ENCODE measurements at regions not wholly inside any gene's neighbourhood (a gene's known extent, or its start where the extent isn't known, plus 50 kb on each side); places are given as distances from the start of the nearest gene placed in this dataset.
A peak's percentile ranks its signal among the peaks of the same experiment; 100 is the strongest.
"Not testable (repeated sequence)": the region's sequence is repeated elsewhere in the genome, so short reads cannot be mapped to it uniquely, and the experiment has no call there.

GRCh38 chr4:9604893-9605190, 160.6 kb downstream of the DEFB131A start:
- H3K36me3 Mint-ChIP-seq; H3K27me3 Mint-ChIP-seq; H3K9me3 Mint-ChIP-seq; ATAC-seq (ENCODE audit: low read depth in 2 of 2); H3K9me3 ChIP-seq (ENCODE audit: control insufficient read depth in 2 of 2, low read length in 2 of 2); H3K36me3 ChIP-seq (ENCODE audit: control insufficient read depth, insufficient read depth, low read length); H3K27me3 ChIP-seq (ENCODE audit: control insufficient read depth, insufficient read depth, low read length): not testable (repeated sequence)
- Histone ChIP-seq H3K4me1 (ENCODE audit: control insufficient read depth, insufficient read depth, low read length, poor library complexity, severe bottlenecking) (peaks cover 16% of the 10 kb centered on the region), H3K27ac (ENCODE audit: insufficient read depth, low read length, poor library complexity, severe bottlenecking) (peak overlapping the region; percentile 72), H3K4me3 (ENCODE audit: low read depth, low read length) (peak overlapping the region; percentile 85)
- Mint-ChIP-seq H3K4me1 (peaks cover 13 to 55% (median 38%) of the 10 kb centered on the region in 4 donors), H3K4me3 (peak overlapping the region; percentile 89 to 99 (median 93)), H3K27ac (peak overlapping the region; percentile 95 to 99 (median 96))
- DNase-seq: peak in 2 of 3 donors; percentile 22 to 27

DNA sequence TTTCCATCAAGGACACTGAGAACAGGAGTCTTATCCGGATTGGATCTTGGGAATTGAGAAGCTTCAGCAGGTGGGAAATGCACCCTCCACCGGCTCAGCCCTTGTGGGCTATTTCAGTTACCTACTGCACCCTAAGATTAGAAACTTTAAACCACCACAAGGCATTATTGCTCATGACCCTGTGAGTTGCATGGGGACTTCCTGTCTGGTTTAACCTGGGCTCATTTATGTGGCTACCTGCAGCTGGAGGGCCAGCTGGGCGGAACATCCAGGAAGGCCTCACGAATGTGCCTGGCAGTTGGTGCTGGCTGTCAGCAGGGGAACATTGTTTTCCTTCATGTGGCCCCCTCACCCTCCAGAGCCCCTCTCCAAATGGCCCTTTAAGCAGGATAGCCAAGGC, 164.1 kb downstream of the DEFB131A start:
- Histone ChIP-seq H3K9me3 (ENCODE audit: control insufficient read depth in 2 of 2, low read length in 2 of 2) (no peaks in the 10 kb centered on the region), H3K36me3 (ENCODE audit: control insufficient read depth, insufficient read depth, low read length) (no peaks in the 10 kb centered on the region), H3K4me1 (ENCODE audit: control insufficient read depth, insufficient read depth, low read length, poor library complexity, severe bottlenecking) (peaks cover 16% of the 10 kb centered on the region), H3K27me3 (ENCODE audit: control insufficient read depth, insufficient read depth, low read length) (no peaks in the 10 kb centered on the region), H3K4me3 (ENCODE audit: low read depth, low read length) (no peak overlapping the region), H3K27ac (ENCODE audit: insufficient read depth, low read length, poor library complexity, severe bottlenecking) (no peak overlapping the region)
- peaks cover 7 to 35% (median 24%) of the 10 kb centered on the region in 4 donors for H3K4me1 Mint-ChIP-seq
- DNase-seq: peak in 1 of 3 donors; percentile 8
- no peak overlapping the region for H3K4me3 Mint-ChIP-seq
- H3K36me3 Mint-ChIP-seq: no peaks in the 10 kb centered on the region
- H3K27me3 Mint-ChIP-seq: no peaks in the 10 kb centered on the region
- peak overlapping the region in 1 of 3 donors; percentile 31 for H3K27ac Mint-ChIP-seq
- H3K9me3 Mint-ChIP-seq: peaks cover 0 to 2% (median 0%) of the 10 kb centered on the region in 7 donors
- no peak for ATAC-seq (ENCODE audit: low read depth in 2 of 2)

DNA sequence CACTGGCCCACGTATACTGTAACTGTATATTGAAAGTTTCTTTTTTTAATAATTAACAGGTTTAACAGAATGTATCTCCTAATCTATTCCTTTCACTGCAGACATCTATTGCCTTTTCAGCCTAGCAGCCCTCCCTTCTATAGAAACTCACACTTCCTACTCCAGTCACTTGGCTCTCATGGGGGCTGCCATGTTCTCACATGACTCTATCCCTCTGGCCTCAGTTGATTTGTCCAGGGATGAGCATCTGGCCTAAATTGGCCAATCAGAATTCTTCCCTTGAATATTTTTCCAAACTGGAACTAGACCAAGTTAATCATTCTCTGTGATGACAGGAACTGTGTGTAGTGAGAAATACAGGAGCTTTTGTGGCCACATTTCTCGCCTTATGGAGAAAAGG, 166.1 kb downstream of the DEFB131A start:
- not testable (repeated sequence) for H3K4me3 Mint-ChIP-seq; H3K27ac Mint-ChIP-seq; H3K27me3 Mint-ChIP-seq; H3K36me3 ChIP-seq (ENCODE audit: control insufficient read depth, insufficient read depth, low read length); H3K4me3 ChIP-seq (ENCODE audit: low read depth, low read length); H3K27ac ChIP-seq (ENCODE audit: insufficient read depth, low read length, poor library complexity, severe bottlenecking); H3K4me1 ChIP-seq (ENCODE audit: control insufficient read depth, insufficient read depth, low read length, poor library complexity, severe bottlenecking); DNase-seq; ATAC-seq (ENCODE audit: low read depth in 2 of 2); H3K9me3 Mint-ChIP-seq; H3K9me3 ChIP-seq (ENCODE audit: control insufficient read depth in 2 of 2, low read length in 2 of 2); H3K36me3 Mint-ChIP-seq; H3K27me3 ChIP-seq (ENCODE audit: control insufficient read depth, insufficient read depth, low read length)
- H3K4me1 Mint-ChIP-seq: peaks cover 4 to 20% (median 10%) of the 10 kb centered on the region in 4 donors

- H3K27ac ChIP-seq (ENCODE audit: insufficient read depth, low read length, poor library complexity, severe bottlenecking): no peak overlapping the region
- Mint-ChIP-seq H3K9me3 (peaks cover 0 to 2% (median 0%) of the 10 kb centered on the region in 7 donors), H3K36me3 (no peaks in the 10 kb centered on the region), H3K27ac (peak overlapping the region in 1 of 3 donors; percentile 58), H3K4me1 (peaks cover 0 to 12% (median 3%) of the 10 kb centered on the region in 4 donors), H3K4me3 (no peak overlapping the region), H3K27me3 (no peaks in the 10 kb centered on the region)
- no peaks in the 10 kb centered on the region for H3K36me3 ChIP-seq (ENCODE audit: control insufficient read depth, insufficient read depth, low read length)
- DNase-seq: no peak
- ATAC-seq (ENCODE audit: low read depth in 2 of 2): no peak
- no peaks in the 10 kb centered on the region for H3K9me3 ChIP-seq (ENCODE audit: control insufficient read depth in 2 of 2, low read length in 2 of 2)
- H3K4me1 ChIP-seq (ENCODE audit: control insufficient read depth, insufficient read depth, low read length, poor library complexity, severe bottlenecking): peaks cover 4% of the 10 kb centered on the region
- H3K27me3 ChIP-seq (ENCODE audit: control insufficient read depth, insufficient read depth, low read length): no peaks in the 10 kb centered on the region
- no peak overlapping the region for H3K4me3 ChIP-seq (ENCODE audit: low read depth, low read length)
These were observed 166.9 kb downstream of the DEFB131A start for GRCh38 chr4:9611101-9611500.

DNA sequence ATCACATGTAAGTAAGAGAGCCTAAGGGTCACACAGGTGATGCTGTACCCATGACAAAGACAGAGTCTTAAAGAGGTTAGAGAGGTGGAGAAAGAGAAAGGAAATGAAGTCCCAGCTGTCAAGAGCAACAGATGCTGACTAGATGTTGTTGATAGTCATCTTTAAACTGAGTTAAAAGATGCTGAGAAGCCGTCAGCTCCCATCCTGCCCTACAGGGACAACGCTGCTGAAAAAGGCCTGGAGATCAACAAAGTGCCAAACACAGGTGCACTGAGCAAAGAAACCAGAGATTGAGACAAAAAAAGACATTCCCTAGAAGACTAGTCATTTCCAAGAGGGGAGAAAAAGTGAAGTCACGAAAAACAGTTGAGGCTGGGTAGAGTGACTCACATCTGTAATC, 145.0 kb upstream of the DRD5 start:
- H3K27me3 ChIP-seq (ENCODE audit: control insufficient read depth, insufficient read depth, low read length); H3K27ac Mint-ChIP-seq; H3K4me3 ChIP-seq (ENCODE audit: low read depth, low read length); DNase-seq; H3K27ac ChIP-seq (ENCODE audit: insufficient read depth, low read length, poor library complexity, severe bottlenecking); H3K9me3 Mint-ChIP-seq; H3K4me1 Mint-ChIP-seq; H3K36me3 ChIP-seq (ENCODE audit: control insufficient read depth, insufficient read depth, low read length); H3K4me3 Mint-ChIP-seq; ATAC-seq (ENCODE audit: low read depth in 2 of 2); H3K4me1 ChIP-seq (ENCODE audit: control insufficient read depth, insufficient read depth, low read length, poor library complexity, severe bottlenecking); H3K27me3 Mint-ChIP-seq; H3K36me3 Mint-ChIP-seq; H3K9me3 ChIP-seq (ENCODE audit: control insufficient read depth in 2 of 2, low read length in 2 of 2): not testable (repeated sequence)

DNA sequence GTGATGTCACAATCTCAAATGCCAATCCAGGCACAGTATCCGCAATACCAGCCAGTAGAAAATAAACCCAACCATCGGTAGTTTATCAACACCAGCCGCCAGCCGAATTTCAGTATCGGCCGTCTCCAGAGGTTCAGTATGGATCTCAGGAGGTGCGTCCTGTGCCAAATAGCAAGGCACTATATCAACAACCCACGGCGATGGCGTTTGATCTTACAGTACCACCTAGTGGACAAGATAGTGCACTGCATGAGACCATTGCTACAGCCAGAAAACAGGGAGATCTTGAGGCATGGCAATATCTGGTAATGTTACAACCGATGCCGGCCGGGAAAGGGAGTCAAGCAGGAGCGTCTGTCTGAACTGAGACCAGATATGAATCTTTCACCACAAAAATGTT, 121.8 kb upstream of the DRD5 start:
- not testable (repeated sequence) for H3K9me3 ChIP-seq (ENCODE audit: control insufficient read depth in 2 of 2, low read length in 2 of 2); H3K36me3 Mint-ChIP-seq; H3K4me1 ChIP-seq (ENCODE audit: control insufficient read depth, insufficient read depth, low read length, poor library complexity, severe bottlenecking); ATAC-seq (ENCODE audit: low read depth in 2 of 2); H3K4me3 ChIP-seq (ENCODE audit: low read depth, low read length); H3K4me1 Mint-ChIP-seq; H3K27me3 Mint-ChIP-seq; H3K36me3 ChIP-seq (ENCODE audit: control insufficient read depth, insufficient read depth, low read length); H3K9me3 Mint-ChIP-seq; H3K27me3 ChIP-seq (ENCODE audit: control insufficient read depth, insufficient read depth, low read length); H3K4me3 Mint-ChIP-seq; H3K27ac Mint-ChIP-seq; H3K27ac ChIP-seq (ENCODE audit: insufficient read depth, low read length, poor library complexity, severe bottlenecking)
- peak in 2 of 3 donors; percentile 3 to 30 for DNase-seq

GRCh38 chr4:9660955-9661354, 120.5 kb upstream of the DRD5 start:
- not testable (repeated sequence) for H3K27me3 ChIP-seq (ENCODE audit: control insufficient read depth, insufficient read depth, low read length); H3K4me1 ChIP-seq (ENCODE audit: control insufficient read depth, insufficient read depth, low read length, poor library complexity, severe bottlenecking); H3K4me3 ChIP-seq (ENCODE audit: low read depth, low read length); H3K36me3 ChIP-seq (ENCODE audit: control insufficient read depth, insufficient read depth, low read length); H3K27ac ChIP-seq (ENCODE audit: insufficient read depth, low read length, poor library complexity, severe bottlenecking); H3K27me3 Mint-ChIP-seq; ATAC-seq (ENCODE audit: low read depth in 2 of 2); DNase-seq; H3K4me3 Mint-ChIP-seq; H3K27ac Mint-ChIP-seq; H3K36me3 Mint-ChIP-seq; H3K9me3 Mint-ChIP-seq; H3K9me3 ChIP-seq (ENCODE audit: control insufficient read depth in 2 of 2, low read length in 2 of 2); H3K4me1 Mint-ChIP-seq

GRCh38 chr4:9670725-9671124, 110.7 kb upstream of the DRD5 start:
- not testable (repeated sequence) for ATAC-seq (ENCODE audit: low read depth in 2 of 2); H3K27ac Mint-ChIP-seq; H3K4me3 ChIP-seq (ENCODE audit: low read depth, low read length); H3K27ac ChIP-seq (ENCODE audit: insufficient read depth, low read length, poor library complexity, severe bottlenecking); H3K36me3 ChIP-seq (ENCODE audit: control insufficient read depth, insufficient read depth, low read length); H3K9me3 ChIP-seq (ENCODE audit: control insufficient read depth in 2 of 2, low read length in 2 of 2); H3K4me3 Mint-ChIP-seq; H3K36me3 Mint-ChIP-seq; DNase-seq; H3K4me1 ChIP-seq (ENCODE audit: control insufficient read depth, insufficient read depth, low read length, poor library complexity, severe bottlenecking); H3K27me3 ChIP-seq (ENCODE audit: control insufficient read depth, insufficient read depth, low read length); H3K4me1 Mint-ChIP-seq; H3K9me3 Mint-ChIP-seq
- H3K27me3 Mint-ChIP-seq: peaks cover 16% of the 10 kb centered on the region

Measured in CD4-positive, CD25-positive, alpha-beta regulatory T cell (primary cell).